Endothelial cell of umbilical vein (primary cell): ENCODE measurements at regions not wholly inside any gene's neighbourhood (a gene's known extent, or its start where the extent isn't known, plus 50 kb on each side); places are given as distances from the start of the nearest gene placed in this dataset.

Experiments used
- BruUV-seq: library from RNA; stranded (reverse); fragments of 400-500 nt; replicated peaks from 2 replicates; lab custom pipeline; 2021; lab: Mats Ljungman, UMichigan
- CTCF ChIA-PET: fragments of 300-600, 350-600 bp; sonication (Branson Sonifier 250); formaldehyde crosslinking; loops from one replicate; lab custom pipeline; 2021; ENCODE audit warnings: antibody characterized with exemption, inconsistent platforms; lab: Charles Lee
- POLR2A ChIA-PET: fragments of 300-600, 350-600 bp; sonication (Branson Sonifier 250); formaldehyde crosslinking; loops from one replicate; lab custom pipeline; 2021; ENCODE audit warnings: antibody characterized with exemption, inconsistent platforms; lab: Charles Lee
- DNase-seq: peaks from one replicate; pipeline ENCODE4 v3.0.0-alpha.2; 2011; ENCODE audit warnings: low read depth, low spot score
- FAIRE-seq: peaks from 2 replicates; lab custom pipeline; 2011; peaks lifted over from hg19 to GRCh38; lab: Jason Lieb, UNC
- H2AFZ ChIP-seq: 2 replicates; pipeline ENCODE4 v1.6.0; 2012; ENCODE audit warnings: low read depth, low read length, control low read depth, inconsistent platforms
- H3K27ac ChIP-seq: 2 replicates; pipeline ENCODE4 v1.5.1; 2011; ENCODE audit warnings: low read depth, mild to moderate bottlenecking, control low read depth, low read length, moderate library complexity; ENCODE audit not compliant: insufficient read depth
- H3K27me3 ChIP-seq, 2 experiments: 2 replicates each; pipeline versions ENCODE4 v1.6.0 to v1.6.1; 2011; ENCODE audit warnings: low read length in 2 of 2, mixed read lengths in 1 of 2; ENCODE audit not compliant: control insufficient read depth in 2 of 2, insufficient read depth in 2 of 2
- H3K36me3 ChIP-seq, 2 experiments: 2 replicates in 1 of 2; 3 replicates in 1 of 2; pipeline ENCODE4 v1.5.1; 2011; ENCODE audit warnings: low read length in 2 of 2, mild to moderate bottlenecking in 1 of 2, moderate library complexity in 1 of 2; ENCODE audit not compliant: control insufficient read depth in 2 of 2, insufficient read depth in 2 of 2; ENCODE audit errors: extremely low read depth in 1 of 2
- H3K4me1 ChIP-seq: 3 replicates; pipeline ENCODE4 v1.5.1; 2011; ENCODE audit warnings: mild to moderate bottlenecking, low read length; ENCODE audit not compliant: control insufficient read depth, insufficient read depth; ENCODE audit errors: extremely low read depth
- H3K4me2 ChIP-seq: 2 replicates; pipeline ENCODE4 v1.6.1; 2011; ENCODE audit warnings: low read length, control low read depth, mixed read lengths; ENCODE audit not compliant: insufficient read depth
- H3K4me3 ChIP-seq, 3 experiments: fragments of 200-600 bp in 1 of 3; sonication (generic), shearing (Covaris generic) in 1 of 3; replicated peaks in 1 of 3; 2 replicates each; pipeline ENCODE4 v1.5.1; 2011 to 2016; ENCODE audit warnings: control low read depth in 3 of 3, low read length in 3 of 3, mild to moderate bottlenecking in 2 of 3, inconsistent platforms in 1 of 3, low read depth in 1 of 3, moderate library complexity in 1 of 3; ENCODE audit not compliant: insufficient read depth in 1 of 3
- H3K79me2 ChIP-seq: 2 replicates; pipeline ENCODE4 v1.6.0; 2012; ENCODE audit warnings: low read length, inconsistent platforms; ENCODE audit not compliant: control insufficient read depth, insufficient read depth
- H3K9ac ChIP-seq: replicated peaks from 2 replicates; pipeline ENCODE3; 2011; ENCODE audit warnings: low read length, control low read depth; ENCODE audit not compliant: insufficient read depth; ENCODE audit errors: extremely low read depth
- H3K9me1 ChIP-seq: replicated peaks from 3 replicates; pipeline ENCODE4 v1.6.0; 2011; ENCODE audit warnings: mild to moderate bottlenecking, low read length; ENCODE audit not compliant: control insufficient read depth, insufficient read depth; ENCODE audit errors: extremely low read depth
- H3K9me3 ChIP-seq: replicated peaks from 2 replicates; pipeline ENCODE4 v1.5.1; 2012; ENCODE audit warnings: low read length, inconsistent platforms; ENCODE audit not compliant: control insufficient read depth, insufficient read depth
- H4K20me1 ChIP-seq: replicated peaks from 2 replicates; pipeline ENCODE3; 2011; ENCODE audit warnings: mild to moderate bottlenecking, low read length; ENCODE audit not compliant: control insufficient read depth, insufficient read depth; ENCODE audit errors: extremely low read depth
- EZH2 ChIP-seq: IDR thresholded peaks from 2 replicates; pipeline ENCODE4 v1.6.1; 2012; ENCODE audit warnings: borderline replicate concordance, low read depth, mild to moderate bottlenecking, moderate library complexity, low read length, inconsistent platforms; ENCODE audit not compliant: severe bottlenecking
- FOS ChIP-seq: IDR thresholded peaks from 2 replicates; pipeline ENCODE4 v1.6.1; 2011; ENCODE audit warnings: mild to moderate bottlenecking, low read length, moderate library complexity, borderline replicate concordance; ENCODE audit not compliant: insufficient read depth
- GATA2 ChIP-seq: IDR thresholded peaks from 2 replicates; pipeline ENCODE4 v1.7.0; 2011; ENCODE audit warnings: low read depth, mild to moderate bottlenecking, moderate library complexity, mixed read lengths, low read length; ENCODE audit not compliant: insufficient read length, insufficient read depth
- JUN ChIP-seq: IDR thresholded peaks from 2 replicates; pipeline ENCODE4 v1.6.1; 2011; ENCODE audit warnings: borderline replicate concordance, low read depth; ENCODE audit not compliant: insufficient read length, insufficient read depth
- MYC ChIP-seq: IDR thresholded peaks from one replicate; pipeline ENCODE4 v1.6.1; 2011; ENCODE audit warnings: mild to moderate bottlenecking, low read depth, low read length
- POLR2A ChIP-seq: IDR thresholded peaks from 2 replicates; pipeline ENCODE4 v1.6.1; 2012; ENCODE audit warnings: low read depth, mild to moderate bottlenecking, control low read depth, low read length
- POLR2AphosphoS5 ChIP-seq: IDR thresholded peaks from 2 replicates; pipeline ENCODE4 v1.6.1; 2012; ENCODE audit warnings: low read depth, mild to moderate bottlenecking, control low read depth, low read length, moderate library complexity; ENCODE audit not compliant: insufficient read depth
- dilution Hi-C: fragments of 300-500 bp; cut with MboI; formaldehyde crosslinking; loops from one replicate; pipeline ENCODE4 v1.15.0; 2019; ENCODE audit warnings: low sequenced_read_pairs; ENCODE audit not compliant: extremely low pct_ligation_motif_present
- intact Hi-C: fragments of 100-400 bp; cut with micrococcal nuclease; formaldehyde crosslinking; loops from one replicate; pipeline ENCODE4 v1.10.0; 2022
- TF ChIP-seq, protein P1 (sequence below): IDR thresholded peaks from 2 replicates; pipeline ENCODE4 v1.6.1; 2011; ENCODE audit not compliant: insufficient read depth, insufficient read length
- TF ChIP-seq, protein P2 (sequence below), 2 donors: IDR thresholded peaks; 1 replicate in 1 of 2; 2 replicates in 1 of 2; pipeline ENCODE4 v1.5.1; 2011; ENCODE audit warnings: low read length in 2 of 2, mild to moderate bottlenecking in 2 of 2, moderate library complexity in 2 of 2, control low read depth in 1 of 2, inconsistent platforms in 1 of 2, low read depth in 1 of 2; ENCODE audit not compliant: insufficient read depth in 1 of 2; ENCODE audit errors: extremely low read depth in 1 of 2

DNA sequence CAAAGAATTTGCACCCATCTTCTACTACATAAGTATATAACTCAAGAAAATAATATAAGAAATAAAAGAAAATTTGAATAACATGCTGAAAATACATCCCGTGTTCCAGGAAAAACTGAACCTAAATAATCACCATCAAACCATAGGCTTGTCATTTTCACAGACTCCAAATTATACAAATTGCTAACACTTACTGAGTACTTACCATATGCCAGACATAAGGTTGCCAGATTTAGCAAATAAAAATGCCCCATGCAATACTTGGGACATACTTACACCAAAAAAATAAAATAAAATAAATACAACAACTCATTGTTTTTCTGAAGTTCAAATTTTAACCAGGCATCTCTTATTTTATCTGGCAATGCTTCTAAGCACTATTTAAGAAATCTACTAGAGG, 760.4 kb upstream of the SEMA6D start:
- no peak overlapping the region for H3K9ac ChIP-seq
- H2AFZ ChIP-seq = no peak overlapping the region
- H4K20me1 ChIP-seq = no peaks in the 10 kb centered on the region
- H3K27me3 ChIP-seq = no peaks in the 10 kb centered on the region
- H3K27ac ChIP-seq = no peak overlapping the region
- intact Hi-C loops = no loop called here
- BruUV-seq = no TSS peak
- TF ChIP-seq JUN (no peak), GATA2 (no peak), POLR2AphosphoS5 (no peak), MYC (no peak)
- TF ChIP-seq, protein P1, sequence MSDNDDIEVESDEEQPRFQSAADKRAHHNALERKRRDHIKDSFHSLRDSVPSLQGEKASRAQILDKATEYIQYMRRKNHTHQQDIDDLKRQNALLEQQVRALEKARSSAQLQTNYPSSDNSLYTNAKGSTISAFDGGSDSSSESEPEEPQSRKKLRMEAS = no peak
- no peak overlapping the region for H3K4me2 ChIP-seq
- H3K4me1 ChIP-seq = no peaks in the 10 kb centered on the region
- no peaks in the 10 kb centered on the region for H3K79me2 ChIP-seq
- no peaks in the 10 kb centered on the region for H3K9me3 ChIP-seq
- CTCF ChIA-PET = no interaction called here
- DNase-seq (no peak), FAIRE-seq (no peak)
- POLR2A ChIA-PET = no interaction called here
- H3K4me3 ChIP-seq = no peak overlapping the region
- dilution Hi-C loops = no loop called here
- H3K9me1 ChIP-seq = no peaks in the 10 kb centered on the region
- H3K36me3 ChIP-seq = no peaks in the 10 kb centered on the region

DNA sequence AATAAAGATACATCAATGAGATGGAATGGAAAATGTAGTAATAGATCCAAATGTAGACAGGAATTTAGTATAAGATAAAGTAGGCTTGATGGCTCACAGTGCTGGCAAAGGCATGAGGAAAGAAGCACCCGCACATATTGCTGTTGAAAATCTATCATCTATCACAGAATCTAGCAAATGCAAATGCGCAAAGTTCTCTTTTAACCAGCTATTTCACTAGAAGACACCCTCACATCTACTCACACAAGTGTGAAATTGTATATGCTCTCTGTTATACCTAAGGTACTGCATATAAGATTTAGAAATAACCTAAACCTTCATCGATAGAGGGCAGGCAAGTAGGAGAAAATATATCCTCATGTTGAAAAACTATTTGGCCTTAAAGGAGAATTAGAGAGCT, 756.7 kb upstream of the SEMA6D start:
- H3K9me3 ChIP-seq = no peaks in the 10 kb centered on the region
- DNase-seq (no peak), FAIRE-seq (no peak)
- BruUV-seq = no TSS peak
- intact Hi-C loops = no loop called here
- H3K4me2 ChIP-seq = no peak overlapping the region
- no peak overlapping the region for H3K27ac ChIP-seq
- no peak overlapping the region for H3K4me3 ChIP-seq
- no peaks in the 10 kb centered on the region for H3K4me1 ChIP-seq
- TF ChIP-seq POLR2A (no peak), EZH2 (no peak), MYC (no peak), GATA2 (no peak), JUN (no peak), FOS (no peak), POLR2AphosphoS5 (no peak)
- TF ChIP-seq, protein P2, sequence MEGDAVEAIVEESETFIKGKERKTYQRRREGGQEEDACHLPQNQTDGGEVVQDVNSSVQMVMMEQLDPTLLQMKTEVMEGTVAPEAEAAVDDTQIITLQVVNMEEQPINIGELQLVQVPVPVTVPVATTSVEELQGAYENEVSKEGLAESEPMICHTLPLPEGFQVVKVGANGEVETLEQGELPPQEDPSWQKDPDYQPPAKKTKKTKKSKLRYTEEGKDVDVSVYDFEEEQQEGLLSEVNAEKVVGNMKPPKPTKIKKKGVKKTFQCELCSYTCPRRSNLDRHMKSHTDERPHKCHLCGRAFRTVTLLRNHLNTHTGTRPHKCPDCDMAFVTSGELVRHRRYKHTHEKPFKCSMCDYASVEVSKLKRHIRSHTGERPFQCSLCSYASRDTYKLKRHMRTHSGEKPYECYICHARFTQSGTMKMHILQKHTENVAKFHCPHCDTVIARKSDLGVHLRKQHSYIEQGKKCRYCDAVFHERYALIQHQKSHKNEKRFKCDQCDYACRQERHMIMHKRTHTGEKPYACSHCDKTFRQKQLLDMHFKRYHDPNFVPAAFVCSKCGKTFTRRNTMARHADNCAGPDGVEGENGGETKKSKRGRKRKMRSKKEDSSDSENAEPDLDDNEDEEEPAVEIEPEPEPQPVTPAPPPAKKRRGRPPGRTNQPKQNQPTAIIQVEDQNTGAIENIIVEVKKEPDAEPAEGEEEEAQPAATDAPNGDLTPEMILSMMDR (IDR thresholded peaks at IDR 0.05; ENCODE audit: extremely low read depth in 1 of 2, insufficient read depth in 1 of 2, low read depth in 1 of 2, low read length in 2 of 2) = no peak
- TF ChIP-seq, protein P1 = no peak
- no peaks in the 10 kb centered on the region for H3K36me3 ChIP-seq
- H4K20me1 ChIP-seq = no peaks in the 10 kb centered on the region
- H2AFZ ChIP-seq = no peak overlapping the region
- H3K9ac ChIP-seq = no peak overlapping the region
- CTCF ChIA-PET = no interaction called here
- dilution Hi-C loops = no loop called here
- no peaks in the 10 kb centered on the region for H3K27me3 ChIP-seq
- H3K79me2 ChIP-seq = no peaks in the 10 kb centered on the region
- no peaks in the 10 kb centered on the region for H3K9me1 ChIP-seq
- POLR2A ChIA-PET = no interaction called here
